Activated CD4-positive, alpha-beta T cell treated with anti-CD3 and anti-CD28 coated beads, Interleukin-2, amount 50 U/mL, for 48 hours (primary cell): ENCODE measurements at regions not wholly inside any gene's neighbourhood (a gene's known extent, or its start where the extent isn't known, plus 50 kb on each side); places are given as distances from the start of the nearest gene placed in this dataset.

Source experiments
- DNase-seq, 2 experiments: peaks; one replicate each; pipeline ENCODE4 v3.0.0-alpha.2; 2020

DNA sequence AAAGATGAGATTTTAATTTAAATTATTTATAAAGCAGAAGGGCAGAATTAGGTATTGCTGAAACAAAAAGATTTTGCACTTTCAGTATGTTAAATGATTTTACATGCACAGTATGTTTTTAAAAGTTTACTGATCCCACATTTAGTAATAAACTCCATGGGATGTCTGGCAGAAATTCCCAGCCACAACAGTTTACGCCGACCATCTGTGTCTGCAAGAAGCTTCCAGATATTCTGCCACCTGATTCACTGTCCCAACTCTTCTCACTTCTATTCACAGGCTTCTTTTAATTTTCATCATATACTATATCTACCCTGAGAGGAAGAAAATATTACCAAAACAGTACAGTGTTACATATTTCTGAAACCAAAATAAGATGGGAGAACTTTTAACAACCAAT is 115.8 kb upstream of the IQCM start:
- no peak for DNase-seq

DNA sequence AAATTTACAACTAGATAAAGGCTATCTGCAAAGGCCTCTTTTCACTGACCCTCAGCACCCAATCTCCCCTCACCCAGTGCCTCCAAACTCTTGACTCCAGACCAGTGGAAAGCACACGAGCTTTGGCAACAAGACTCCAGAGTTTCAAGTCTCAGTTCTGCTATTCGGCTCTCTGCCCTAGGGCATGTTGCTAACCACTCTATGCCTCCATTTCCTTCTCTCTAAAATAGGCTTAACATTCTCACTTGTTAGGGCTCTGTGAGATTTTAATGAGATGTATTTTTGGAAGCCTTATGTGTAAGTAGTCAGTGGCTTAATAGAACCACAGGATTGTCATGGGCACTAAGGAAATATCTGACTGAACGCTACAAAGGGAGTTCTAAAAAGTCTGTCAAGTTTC is 116.5 kb upstream of the IQCM start:
- no peak for DNase-seq

DNA sequence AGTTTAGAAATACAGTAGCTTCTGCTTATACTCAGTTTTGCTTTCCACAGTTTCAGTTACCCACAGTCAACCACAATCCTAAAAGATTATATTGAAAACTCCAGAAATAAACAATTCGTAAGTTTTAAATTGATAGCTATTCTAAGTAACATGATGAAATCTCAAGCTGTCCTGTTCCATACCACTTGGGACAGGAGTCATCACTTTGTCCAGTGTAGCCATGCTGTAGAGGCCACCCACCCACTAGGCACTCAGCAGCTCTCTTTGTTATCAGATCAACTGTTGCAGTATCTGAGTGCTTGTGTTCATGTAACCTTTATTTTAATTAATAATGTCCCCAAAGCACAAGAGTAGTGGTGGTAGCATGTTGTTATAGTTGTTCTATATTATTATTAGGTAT is 117.5 kb upstream of the IQCM start:
- DNase-seq = no peak

- DNase-seq = no peak
Observed at GRCh38 chr4:149933883-149934282, 118.2 kb upstream of the IQCM start.

DNA sequence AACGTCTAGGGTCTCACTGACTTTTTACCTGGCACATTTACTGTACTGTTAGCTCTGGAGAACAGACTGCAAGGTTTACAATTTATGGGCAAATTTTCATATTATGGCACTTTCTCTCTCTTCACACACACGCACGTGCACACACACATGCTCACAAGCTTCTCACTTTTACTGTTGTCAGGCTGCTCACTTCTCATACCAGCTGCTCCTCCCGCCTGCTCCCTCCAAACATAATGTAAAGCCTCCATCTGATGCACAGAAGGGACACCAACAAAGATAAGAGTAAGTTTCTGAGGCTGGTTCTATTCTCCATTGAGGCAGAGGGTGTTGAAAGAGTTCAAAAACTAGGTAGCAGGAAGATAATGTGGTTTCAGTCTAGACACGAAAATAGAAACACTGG is 128.9 kb upstream of the DCLK2 start:
- DNase-seq = no peak

- no peak for DNase-seq
Observed at GRCh38 chr4:149951152-149951900, 126.9 kb upstream of the DCLK2 start.

DNA sequence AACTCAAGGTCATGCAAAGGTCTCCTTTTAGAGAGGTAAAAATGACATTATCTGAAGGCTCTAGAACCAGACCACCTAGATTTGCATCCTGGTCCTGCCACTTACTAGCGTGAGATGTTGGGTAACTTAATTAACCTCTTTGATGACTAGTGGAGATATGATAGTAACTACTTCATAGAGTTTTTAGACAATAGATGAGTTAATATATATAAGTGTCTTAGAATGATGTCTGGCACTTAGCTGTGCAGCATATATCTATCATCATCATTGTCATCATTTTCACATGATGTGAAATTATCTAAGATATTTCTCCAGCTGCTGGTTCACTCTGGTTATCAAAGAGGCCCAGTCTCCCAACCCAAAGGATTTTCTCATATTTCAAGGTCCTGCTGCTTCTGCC is 126.1 kb upstream of the DCLK2 start:
- no peak for DNase-seq

- DNase-seq = no peak
Observed at GRCh38 chr4:149952716-149953115, 125.5 kb upstream of the DCLK2 start.

GRCh38 chr4:149955780-149956390 is 122.4 kb upstream of the DCLK2 start:
- DNase-seq = no peak

GRCh38 chr4:149956678-149957077 is 121.6 kb upstream of the DCLK2 start:
- DNase-seq = no peak

DNA sequence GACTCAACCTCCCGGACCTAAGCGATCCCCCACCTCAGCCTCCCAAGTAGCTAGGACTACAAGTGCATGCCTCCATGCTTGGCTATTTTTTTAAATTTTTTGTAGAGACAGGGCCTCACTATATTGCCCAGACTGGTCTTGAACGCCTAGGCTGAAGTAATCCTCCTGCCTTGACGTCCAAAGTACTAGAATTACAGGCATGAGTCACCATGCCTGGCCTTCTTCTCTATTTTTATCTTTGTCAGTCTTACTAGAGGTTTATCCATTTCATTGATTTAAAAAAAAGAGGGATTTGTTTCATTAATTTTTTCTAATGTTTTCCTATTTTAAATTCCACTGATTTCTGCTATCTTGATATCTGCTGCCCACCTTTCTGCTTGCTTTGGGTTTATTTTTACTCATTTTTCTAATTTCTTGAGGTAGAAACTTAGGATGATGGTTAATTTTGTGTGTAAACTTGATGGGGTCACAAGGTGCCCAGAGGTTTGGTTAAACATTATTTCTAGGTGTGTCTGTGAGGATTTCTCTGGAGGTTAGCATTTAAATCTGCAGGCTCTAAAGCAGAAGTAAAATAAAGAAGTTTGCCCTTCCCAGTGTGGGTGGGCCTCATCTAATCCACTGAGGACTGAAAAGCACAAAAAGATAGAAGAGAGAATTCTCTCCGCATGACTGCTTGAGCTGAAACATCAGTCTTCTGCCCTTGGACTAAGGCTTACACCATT is 116.2 kb upstream of the DCLK2 start:
- no peak for DNase-seq

- DNase-seq = no peak
Observed at GRCh38 chr4:149964001-149964796, 114.0 kb upstream of the DCLK2 start.

- DNase-seq = no peak
Observed at GRCh38 chr4:149965206-149965605, 113.0 kb upstream of the DCLK2 start.

DNA sequence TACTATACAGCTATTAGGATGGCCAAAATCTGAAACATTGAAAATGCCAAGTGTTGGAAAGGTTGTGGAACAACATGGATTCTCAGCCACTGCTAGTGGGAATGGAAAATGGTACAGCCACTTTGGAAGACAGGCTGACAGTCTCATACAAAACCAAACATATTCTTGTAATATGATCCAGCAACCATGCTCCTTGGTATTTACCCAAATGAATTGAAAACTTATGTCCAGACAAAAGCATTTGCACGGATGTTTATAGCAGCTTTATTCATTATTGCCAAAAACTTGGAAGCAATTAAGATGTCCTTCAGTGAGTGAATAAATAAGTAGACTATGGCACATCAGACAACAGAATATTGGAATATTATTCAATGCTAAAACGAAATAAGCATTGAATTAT is 105.8 kb upstream of the DCLK2 start:
- DNase-seq = no peak

DNA sequence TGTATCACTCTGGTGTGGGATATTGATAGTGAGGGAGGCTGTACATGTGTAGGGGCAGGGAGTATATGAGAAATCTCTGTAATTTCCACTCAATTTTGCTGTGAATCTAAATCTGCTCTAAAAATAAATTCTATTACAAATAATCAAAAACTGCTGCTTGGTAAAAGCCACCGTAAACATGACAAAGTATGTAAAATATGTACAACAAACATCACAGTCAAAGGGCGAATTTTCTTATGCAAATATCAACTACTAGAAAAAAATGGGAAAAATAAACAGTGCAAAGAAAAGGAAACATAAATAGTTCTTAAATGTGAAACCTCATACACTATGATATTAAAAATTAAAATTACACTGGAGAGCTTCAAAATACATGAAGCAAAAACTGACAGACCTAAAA is 105.1 kb upstream of the DCLK2 start:
- DNase-seq = no peak

- DNase-seq = no peak
Observed at GRCh38 chr4:149975172-149975571, 103.1 kb upstream of the DCLK2 start.

DNA sequence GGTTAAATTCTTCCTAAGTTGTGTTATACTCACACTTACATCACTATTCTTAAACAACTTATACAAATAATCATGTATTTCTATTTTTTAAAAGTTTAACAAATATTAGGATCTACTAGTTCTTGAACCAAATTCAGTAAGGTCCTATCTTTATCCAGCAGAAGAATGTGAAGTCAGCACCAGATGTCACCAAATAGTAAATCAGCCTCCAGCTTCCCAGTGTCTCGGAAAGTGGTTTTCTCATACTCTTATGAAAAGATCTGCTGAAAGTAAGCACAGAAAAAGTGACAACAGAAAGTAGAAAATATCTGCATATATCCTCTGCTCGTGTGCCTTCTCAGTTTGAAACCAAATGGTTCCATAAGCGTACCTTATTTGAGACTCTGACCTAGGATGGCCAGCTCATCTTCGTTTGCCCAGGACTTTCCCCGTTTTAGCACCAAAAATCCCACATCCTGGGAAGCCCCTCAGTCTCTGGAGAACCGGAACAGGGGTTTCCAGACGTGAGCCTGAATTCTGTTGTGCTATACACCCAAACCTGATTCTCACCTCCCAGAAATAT is 98.0 kb upstream of the DCLK2 start:
- DNase-seq = no peak

DNA sequence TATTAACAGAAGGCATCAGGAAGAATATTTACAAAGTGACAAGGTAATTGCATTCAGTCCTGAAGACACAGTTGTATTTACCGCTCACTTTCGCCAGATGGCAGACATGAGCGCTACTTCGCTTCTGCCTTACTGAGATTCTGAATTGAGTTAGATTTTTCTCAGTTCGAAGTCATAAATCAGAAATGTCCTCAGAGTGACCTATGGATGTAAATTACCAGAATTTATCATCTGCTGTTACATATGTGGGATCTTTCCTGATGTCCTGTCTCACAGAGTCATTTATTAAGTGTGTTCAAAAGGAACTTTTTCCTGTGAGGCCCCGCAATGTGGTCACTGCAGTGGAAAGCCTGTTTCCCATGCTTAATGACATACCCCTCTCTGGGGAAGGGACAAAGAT is 97.3 kb upstream of the DCLK2 start:
- DNase-seq = peak; percentile 56 to 58

- no peak for DNase-seq
Observed at GRCh38 chr4:149983401-149983800, 94.8 kb upstream of the DCLK2 start.

DNA sequence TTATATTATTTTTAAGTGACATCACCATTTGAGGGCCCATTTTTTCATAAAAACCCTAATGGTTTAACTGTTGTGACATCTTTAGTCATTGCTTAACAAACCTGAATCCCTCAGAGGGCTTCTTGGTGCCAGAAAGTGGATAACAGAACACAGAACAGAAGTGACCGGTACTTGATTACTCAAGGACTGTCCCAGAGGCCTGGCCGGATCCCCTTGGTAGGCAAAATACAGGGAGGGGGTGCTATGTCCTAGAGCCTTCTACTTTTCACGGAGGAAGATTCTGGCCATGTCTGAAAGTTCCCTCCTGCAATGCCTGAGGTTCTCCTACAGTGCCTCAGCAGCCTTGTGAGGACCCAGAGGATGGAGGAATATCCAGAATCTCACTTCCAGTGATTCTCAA is 94.3 kb upstream of the DCLK2 start:
- no peak for DNase-seq

- no peak for DNase-seq
Observed at GRCh38 chr4:149985981-149986380, 92.3 kb upstream of the DCLK2 start.

DNA sequence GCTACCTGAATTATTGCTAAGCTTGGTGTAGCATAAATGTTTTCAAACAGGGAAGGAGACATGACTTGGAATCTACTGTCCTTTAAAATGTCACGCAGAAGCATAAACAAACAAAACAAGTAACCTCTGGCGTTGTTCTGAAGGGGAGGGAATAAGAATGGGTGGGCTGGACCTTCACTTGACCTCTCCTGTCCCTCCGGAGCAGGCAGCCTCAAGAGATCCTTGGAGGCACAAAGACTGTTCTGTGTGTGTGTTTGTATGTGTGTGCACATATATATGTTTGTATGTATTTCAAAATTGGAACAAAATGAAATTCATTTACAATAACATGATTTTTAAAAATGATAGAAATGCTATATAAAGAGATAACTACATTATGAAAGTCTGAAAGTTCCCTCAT is 91.3 kb upstream of the DCLK2 start:
- no peak for DNase-seq
